BJ (cell line): ENCODE measurements at regions not wholly inside any gene's neighbourhood (a gene's known extent, or its start where the extent isn't known, plus 50 kb on each side); places are given as distances from the start of the nearest gene placed in this dataset.

Experiments
- CTCF ChIA-PET: fragments of 350-600 bp; formaldehyde crosslinking; extraction: SDS; loops from one replicate; lab custom pipeline; 2021; ENCODE audit warnings: antibody characterized with exemption, inconsistent platforms; lab: Yijun Ruan, JAX
- POLR2A ChIA-PET: fragments of 300-600 bp; sonication (Branson Sonifier 250); formaldehyde crosslinking; extraction: SDS; loops from one replicate; lab custom pipeline; 2021; ENCODE audit warnings: antibody characterized with exemption; lab: Charles Lee
- DNase-seq: peaks from one replicate; pipeline ENCODE4 v3.0.0-alpha.2; 2011; ENCODE audit warnings: low read depth
- H3K27me3 ChIP-seq: 2 replicates; pipeline ENCODE4 v1.6.0; 2011; ENCODE audit warnings: low read length; ENCODE audit not compliant: control insufficient read depth, insufficient read depth
- H3K36me3 ChIP-seq: 2 replicates; pipeline ENCODE4 v1.5.1; 2011; ENCODE audit warnings: low read length; ENCODE audit not compliant: control insufficient read depth, insufficient read depth
- H3K4me3 ChIP-seq: 2 replicates; pipeline ENCODE4 v1.5.1; 2011; ENCODE audit warnings: low read depth, mild to moderate bottlenecking, control low read depth, low read length
- TF ChIP-seq, protein P1 (sequence below): IDR thresholded peaks from 2 replicates; pipeline ENCODE4 v1.5.1; 2011; ENCODE audit warnings: low read depth, mild to moderate bottlenecking, control low read depth, inconsistent platforms, low read length, moderate library complexity; ENCODE audit not compliant: insufficient read depth

DNA sequence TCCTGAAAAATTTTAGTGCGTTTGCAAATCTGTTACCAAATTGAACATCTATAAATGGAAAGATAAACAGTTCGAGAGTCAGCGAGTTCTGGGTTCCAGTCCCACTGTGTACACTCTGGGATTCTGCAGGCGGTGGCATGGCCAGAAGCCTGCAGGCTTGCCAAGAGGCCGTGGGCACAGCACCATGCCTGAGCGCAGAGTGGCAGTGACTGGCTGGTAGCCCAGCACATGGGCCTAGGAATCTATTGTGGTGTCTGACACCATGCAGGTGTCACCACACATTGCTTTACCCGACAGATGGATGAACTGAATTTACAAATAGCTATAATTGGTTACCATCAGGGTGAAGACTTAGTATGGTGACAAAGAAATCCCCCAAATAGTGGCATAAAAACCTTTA lies 71.7 kb upstream of the TLR3 start:
- Histone ChIP-seq H3K27me3 (no peaks in the 10 kb centered on the region), H3K4me3 (no peak overlapping the region), H3K36me3 (no peaks in the 10 kb centered on the region)
- POLR2A ChIA-PET, result no interaction called here
- TF ChIP-seq, protein P1, sequence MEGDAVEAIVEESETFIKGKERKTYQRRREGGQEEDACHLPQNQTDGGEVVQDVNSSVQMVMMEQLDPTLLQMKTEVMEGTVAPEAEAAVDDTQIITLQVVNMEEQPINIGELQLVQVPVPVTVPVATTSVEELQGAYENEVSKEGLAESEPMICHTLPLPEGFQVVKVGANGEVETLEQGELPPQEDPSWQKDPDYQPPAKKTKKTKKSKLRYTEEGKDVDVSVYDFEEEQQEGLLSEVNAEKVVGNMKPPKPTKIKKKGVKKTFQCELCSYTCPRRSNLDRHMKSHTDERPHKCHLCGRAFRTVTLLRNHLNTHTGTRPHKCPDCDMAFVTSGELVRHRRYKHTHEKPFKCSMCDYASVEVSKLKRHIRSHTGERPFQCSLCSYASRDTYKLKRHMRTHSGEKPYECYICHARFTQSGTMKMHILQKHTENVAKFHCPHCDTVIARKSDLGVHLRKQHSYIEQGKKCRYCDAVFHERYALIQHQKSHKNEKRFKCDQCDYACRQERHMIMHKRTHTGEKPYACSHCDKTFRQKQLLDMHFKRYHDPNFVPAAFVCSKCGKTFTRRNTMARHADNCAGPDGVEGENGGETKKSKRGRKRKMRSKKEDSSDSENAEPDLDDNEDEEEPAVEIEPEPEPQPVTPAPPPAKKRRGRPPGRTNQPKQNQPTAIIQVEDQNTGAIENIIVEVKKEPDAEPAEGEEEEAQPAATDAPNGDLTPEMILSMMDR, result no peak
- DNase-seq, result no peak
- CTCF ChIA-PET, result no interaction called here

GRCh38 chr4:185998791-185999190 lies 70.2 kb upstream of the TLR3 start:
- no peak for DNase-seq
- ChIA-PET CTCF (no interaction called here), POLR2A (no interaction called here)
- no peak overlapping the region for H3K4me3 ChIP-seq
- no peaks in the 10 kb centered on the region for H3K27me3 ChIP-seq
- H3K36me3 ChIP-seq, result no peaks in the 10 kb centered on the region
- TF ChIP-seq, protein P1, result no peak

DNA sequence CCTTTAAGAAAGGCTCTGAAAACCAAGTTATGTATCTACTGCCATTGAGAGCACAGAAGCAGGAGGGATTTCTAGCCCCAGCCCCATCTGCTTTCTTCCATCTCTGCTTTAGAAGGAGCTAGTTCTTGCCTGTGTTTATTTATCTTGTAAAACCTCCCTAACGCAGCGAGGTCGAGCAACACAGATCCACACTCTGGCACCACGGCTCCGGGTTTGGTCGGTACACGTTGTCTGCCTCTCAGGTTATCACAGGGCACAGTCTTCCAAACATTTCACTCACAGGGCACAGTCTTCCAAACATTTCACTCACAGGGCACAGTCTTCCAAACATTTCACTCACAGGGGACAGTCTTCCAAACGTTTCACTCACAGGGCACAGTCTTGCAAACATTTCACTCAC lies 69.7 kb upstream of the TLR3 start:
- Histone ChIP-seq H3K36me3 (no peaks in the 10 kb centered on the region), H3K27me3 (no peaks in the 10 kb centered on the region), H3K4me3 (no peak overlapping the region)
- TF ChIP-seq, protein P1, result no peak
- CTCF ChIA-PET, result no interaction called here
- POLR2A ChIA-PET, result no interaction called here
- DNase-seq, result no peak

- TF ChIP-seq, protein P1, result no peak
- POLR2A ChIA-PET, result no interaction called here
- no peak for DNase-seq
- no peaks in the 10 kb centered on the region for H3K27me3 ChIP-seq
- CTCF ChIA-PET, result interaction anchor here (0.7 to 1.1 kb wide), 2 partner anchors 35 to 362 kb away, joined by 3 read pairs; no protein-coding TSS in a partner anchor
- H3K4me3 ChIP-seq, result no peak overlapping the region
- no peaks in the 10 kb centered on the region for H3K36me3 ChIP-seq
Measured at GRCh38 chr4:186002853-186003252, 66.1 kb upstream of the TLR3 start.

DNA sequence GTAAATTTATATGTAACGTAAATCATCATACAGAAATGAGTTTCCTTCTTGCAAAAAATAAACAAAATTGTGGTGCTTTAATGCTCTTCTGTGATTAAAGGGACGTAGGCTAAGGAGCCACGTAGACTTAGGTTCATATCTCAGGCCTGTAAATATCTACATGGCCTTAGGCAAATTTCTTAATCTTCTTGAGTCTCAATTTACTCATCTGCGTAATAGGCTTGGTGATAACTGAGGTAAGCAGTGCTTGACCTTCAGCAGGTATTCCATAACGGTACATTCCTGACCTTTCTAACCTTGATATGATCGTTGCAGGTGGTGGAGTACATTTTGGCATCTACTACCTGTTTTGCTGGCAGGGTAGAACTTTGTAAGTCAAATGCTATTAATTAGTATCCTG lies 65.2 kb upstream of the TLR3 start:
- no peak for DNase-seq
- H3K27me3 ChIP-seq, result no peaks in the 10 kb centered on the region
- CTCF ChIA-PET, result no interaction called here
- no peak overlapping the region for H3K4me3 ChIP-seq
- POLR2A ChIA-PET, result no interaction called here
- no peaks in the 10 kb centered on the region for H3K36me3 ChIP-seq
- TF ChIP-seq, protein P1, result no peak
